Nephron progenitor cell (in vitro differentiated cells): ENCODE measurements at regions not wholly inside any gene's neighbourhood (a gene's known extent, or its start where the extent isn't known, plus 50 kb on each side); places are given as distances from the start of the nearest gene placed in this dataset.

ENCODE experiments used
- DNase-seq: peaks from one replicate; pipeline ENCODE4 v3.0.0; 2021
- H3K27ac Mint-ChIP-seq: 2 replicates; pipeline ENCODE4 v1.8.0; 2021; ENCODE audit warnings: mild to moderate bottlenecking, moderate library complexity, mixed read lengths
- H3K27me3 Mint-ChIP-seq: 2 replicates; pipeline ENCODE4 v1.8.0; 2021; ENCODE audit warnings: mild to moderate bottlenecking, low read depth, mixed read lengths; ENCODE audit not compliant: poor library complexity
- H3K36me3 Mint-ChIP-seq: 2 replicates; pipeline ENCODE4 v1.8.0; 2021; ENCODE audit warnings: low read depth, mixed read lengths
- H3K4me1 Mint-ChIP-seq: 2 replicates; pipeline ENCODE4 v1.8.0; 2021; ENCODE audit warnings: mixed read lengths
- H3K4me3 Mint-ChIP-seq: 2 replicates; pipeline ENCODE4 v1.8.0; 2021; ENCODE audit warnings: mild to moderate bottlenecking, moderate library complexity, mixed read lengths
- H3K9me3 Mint-ChIP-seq: 2 replicates; pipeline ENCODE4 v1.8.0; 2021; ENCODE audit warnings: mild to moderate bottlenecking, moderate library complexity, mixed read lengths
- TF ChIP-seq, protein P1 (sequence below): fragments of 200-600 bp; sonication (generic); IDR thresholded peaks from 2 replicates; pipeline ENCODE4 v1.5.0; 2021; ENCODE audit warnings: antibody characterized with exemption

DNA sequence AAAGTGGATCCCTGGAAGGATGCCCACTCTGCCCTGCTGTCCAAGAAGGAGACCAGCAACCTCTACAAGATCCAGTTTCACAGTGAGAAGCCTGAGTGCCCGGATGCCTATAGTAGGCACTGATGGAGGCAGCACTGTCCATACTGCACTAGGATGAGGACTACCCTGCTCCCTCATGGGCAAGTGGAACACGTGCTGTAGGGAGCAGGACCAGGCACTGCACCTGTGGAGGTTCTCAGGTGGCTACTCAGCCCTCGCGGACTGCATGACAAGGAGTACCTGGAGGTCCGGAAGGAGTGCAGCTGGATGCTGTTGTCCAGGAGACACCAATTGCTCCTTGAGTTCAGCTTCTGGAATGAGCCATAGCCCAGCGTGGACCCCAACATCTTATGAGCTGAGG is 146.1 kb upstream of the NLRP1 start:
- H3K27ac Mint-ChIP-seq = no peak overlapping the region
- no peaks in the 10 kb centered on the region for H3K4me1 Mint-ChIP-seq
- no peak overlapping the region for H3K4me3 Mint-ChIP-seq
- peaks cover 38% of the 10 kb centered on the region for H3K9me3 Mint-ChIP-seq
- H3K36me3 Mint-ChIP-seq = no peaks in the 10 kb centered on the region
- TF ChIP-seq, protein P1, sequence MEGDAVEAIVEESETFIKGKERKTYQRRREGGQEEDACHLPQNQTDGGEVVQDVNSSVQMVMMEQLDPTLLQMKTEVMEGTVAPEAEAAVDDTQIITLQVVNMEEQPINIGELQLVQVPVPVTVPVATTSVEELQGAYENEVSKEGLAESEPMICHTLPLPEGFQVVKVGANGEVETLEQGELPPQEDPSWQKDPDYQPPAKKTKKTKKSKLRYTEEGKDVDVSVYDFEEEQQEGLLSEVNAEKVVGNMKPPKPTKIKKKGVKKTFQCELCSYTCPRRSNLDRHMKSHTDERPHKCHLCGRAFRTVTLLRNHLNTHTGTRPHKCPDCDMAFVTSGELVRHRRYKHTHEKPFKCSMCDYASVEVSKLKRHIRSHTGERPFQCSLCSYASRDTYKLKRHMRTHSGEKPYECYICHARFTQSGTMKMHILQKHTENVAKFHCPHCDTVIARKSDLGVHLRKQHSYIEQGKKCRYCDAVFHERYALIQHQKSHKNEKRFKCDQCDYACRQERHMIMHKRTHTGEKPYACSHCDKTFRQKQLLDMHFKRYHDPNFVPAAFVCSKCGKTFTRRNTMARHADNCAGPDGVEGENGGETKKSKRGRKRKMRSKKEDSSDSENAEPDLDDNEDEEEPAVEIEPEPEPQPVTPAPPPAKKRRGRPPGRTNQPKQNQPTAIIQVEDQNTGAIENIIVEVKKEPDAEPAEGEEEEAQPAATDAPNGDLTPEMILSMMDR = no peak
- no peak for DNase-seq
- peaks cover 28% of the 10 kb centered on the region for H3K27me3 Mint-ChIP-seq

DNA sequence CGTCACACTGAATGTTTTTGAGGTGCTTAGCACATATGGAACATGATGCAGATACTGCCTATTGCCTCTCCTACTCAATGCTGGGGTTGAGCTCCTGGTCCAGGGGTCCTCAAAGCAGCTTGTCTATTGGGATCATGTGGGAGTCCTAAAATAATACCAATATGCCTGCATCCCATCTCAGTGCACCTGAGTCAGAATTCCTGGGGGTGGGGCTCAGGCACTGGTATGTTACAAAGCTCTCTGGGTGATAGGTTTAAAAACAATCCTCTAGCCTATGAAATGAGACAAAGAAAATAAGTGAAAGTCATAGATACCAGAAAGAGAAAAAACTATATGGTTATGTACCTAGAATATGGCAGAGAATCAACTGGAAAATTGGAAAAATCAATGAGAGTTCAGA is 156.6 kb upstream of the NLRP1 start:
- Mint-ChIP-seq H3K9me3 (no peaks in the 10 kb centered on the region), H3K4me3 (no peak overlapping the region), H3K27me3 (peaks cover 20% of the 10 kb centered on the region), H3K36me3 (no peaks in the 10 kb centered on the region), H3K27ac (no peak overlapping the region), H3K4me1 (peaks cover 10% of the 10 kb centered on the region)
- no peak for DNase-seq
- TF ChIP-seq, protein P1 = no peak

DNA sequence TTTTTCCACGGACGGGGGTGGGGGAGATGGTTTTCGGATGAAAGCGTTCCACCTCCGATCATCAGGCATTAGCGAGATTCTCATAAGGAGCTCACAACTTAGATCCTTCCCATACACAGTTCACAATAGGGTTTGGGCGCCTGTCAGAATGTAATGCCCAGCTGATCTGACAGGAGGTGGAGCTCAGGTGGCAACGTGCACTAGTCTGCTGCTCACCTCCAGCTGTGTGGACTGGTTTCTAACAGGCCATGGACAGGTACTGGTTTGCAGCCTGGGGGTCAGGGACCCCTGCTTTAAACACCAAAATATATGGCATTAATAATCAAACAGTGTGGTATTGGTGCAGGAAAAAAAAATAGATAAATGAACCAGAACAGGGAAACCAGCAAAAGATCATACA is 157.5 kb upstream of the NLRP1 start:
- H3K9me3 Mint-ChIP-seq = no peaks in the 10 kb centered on the region
- H3K4me3 Mint-ChIP-seq = no peak overlapping the region
- TF ChIP-seq, protein P1 = no peak
- DNase-seq = no peak
- H3K27me3 Mint-ChIP-seq = peaks cover 20% of the 10 kb centered on the region
- no peak overlapping the region for H3K27ac Mint-ChIP-seq
- peaks cover 14% of the 10 kb centered on the region for H3K4me1 Mint-ChIP-seq
- H3K36me3 Mint-ChIP-seq = no peaks in the 10 kb centered on the region

DNA sequence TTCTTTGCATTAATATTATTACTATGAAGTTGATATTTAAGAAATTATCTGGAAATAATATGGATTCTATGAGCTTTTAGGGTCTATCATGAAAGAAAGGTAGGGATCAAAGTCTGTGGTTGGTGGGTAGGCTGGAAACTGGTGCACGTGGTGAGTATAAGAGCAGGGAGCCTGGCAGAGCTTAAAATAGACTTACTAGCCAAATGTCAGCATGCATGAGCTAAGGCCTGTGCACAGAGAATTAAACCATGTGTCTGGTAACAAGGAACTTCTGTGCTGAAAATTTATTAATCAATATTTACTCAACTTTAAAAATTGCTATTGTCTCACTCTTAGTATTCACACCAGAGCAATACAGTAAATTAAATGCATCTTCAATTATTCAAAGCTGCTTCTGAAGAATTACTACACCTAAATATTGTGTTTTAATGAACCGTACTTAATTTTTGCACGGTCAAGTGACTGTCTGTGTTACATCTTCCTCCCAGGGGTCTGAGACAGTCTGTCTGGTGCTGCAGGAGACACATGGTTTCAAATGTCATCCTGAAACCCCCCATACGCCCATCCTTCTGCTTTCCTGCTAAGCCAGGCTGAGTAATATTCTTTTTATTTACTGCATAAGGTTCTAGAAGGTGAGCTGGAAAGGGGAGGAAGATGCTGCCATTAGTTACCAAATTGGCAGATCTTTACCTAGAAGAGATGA is 161.0 kb upstream of the NLRP1 start:
- H3K27ac Mint-ChIP-seq = no peak overlapping the region
- no peak overlapping the region for H3K4me3 Mint-ChIP-seq
- H3K9me3 Mint-ChIP-seq = no peaks in the 10 kb centered on the region
- H3K4me1 Mint-ChIP-seq = peaks cover 24% of the 10 kb centered on the region
- TF ChIP-seq, protein P1 = no peak
- H3K27me3 Mint-ChIP-seq = peaks cover 18% of the 10 kb centered on the region
- H3K36me3 Mint-ChIP-seq = no peaks in the 10 kb centered on the region
- DNase-seq = no peak

DNA sequence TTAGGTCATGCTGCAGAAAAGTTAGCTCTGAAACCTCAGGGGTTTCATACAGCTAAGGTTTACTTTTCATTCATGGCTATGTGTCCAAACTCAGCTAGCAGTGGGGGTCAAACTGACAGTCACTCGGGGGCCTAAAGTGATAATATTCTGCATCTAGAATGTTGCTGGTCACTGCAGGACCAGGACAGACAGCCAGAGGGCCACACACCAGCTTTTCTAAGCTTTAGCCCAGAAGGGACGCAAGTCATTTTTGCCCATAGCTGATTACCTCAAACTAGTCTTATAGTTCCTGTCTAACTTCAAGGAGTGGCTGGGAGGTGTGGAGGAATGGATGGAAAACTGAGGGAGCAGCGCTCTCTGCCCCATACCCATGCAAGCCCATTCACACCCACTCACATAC is 163.0 kb upstream of the NLRP1 start:
- no peaks in the 10 kb centered on the region for H3K9me3 Mint-ChIP-seq
- peaks cover 18% of the 10 kb centered on the region for H3K27me3 Mint-ChIP-seq
- H3K4me3 Mint-ChIP-seq = no peak overlapping the region
- no peak for DNase-seq
- H3K4me1 Mint-ChIP-seq = peaks cover 24% of the 10 kb centered on the region
- H3K27ac Mint-ChIP-seq = no peak overlapping the region
- TF ChIP-seq, protein P1 = no peak
- H3K36me3 Mint-ChIP-seq = no peaks in the 10 kb centered on the region

DNA sequence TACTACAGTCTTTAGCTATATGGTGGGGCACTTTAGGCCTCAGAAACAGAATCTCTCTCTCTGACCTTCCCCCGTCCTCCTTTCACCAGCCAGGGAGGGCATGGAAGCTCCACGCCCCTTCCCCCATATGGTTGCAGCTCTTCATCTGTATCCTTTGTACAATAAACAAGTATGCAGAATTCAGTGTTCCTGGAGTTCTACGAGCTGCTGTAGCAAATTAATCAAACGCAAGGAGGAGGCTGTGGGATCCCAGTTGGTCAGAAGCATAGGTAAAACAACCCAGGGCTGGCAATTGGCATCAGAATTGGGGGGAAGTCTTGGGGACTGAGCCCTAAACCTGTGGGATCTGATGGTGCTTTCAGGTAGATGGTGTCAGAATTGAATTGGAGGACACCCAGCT is 163.7 kb upstream of the NLRP1 start:
- H3K4me3 Mint-ChIP-seq = no peak overlapping the region
- H3K27ac Mint-ChIP-seq = no peak overlapping the region
- H3K36me3 Mint-ChIP-seq = no peaks in the 10 kb centered on the region
- no peak for DNase-seq
- no peaks in the 10 kb centered on the region for H3K9me3 Mint-ChIP-seq
- peaks cover 24% of the 10 kb centered on the region for H3K4me1 Mint-ChIP-seq
- TF ChIP-seq, protein P1 = no peak
- peaks cover 12% of the 10 kb centered on the region for H3K27me3 Mint-ChIP-seq
